ENCODE measurements at regions not wholly inside any gene's neighbourhood (a gene's known extent, or its start where the extent isn't known, plus 50 kb on each side); places are given as distances from the start of the nearest gene placed in this dataset.
"Not testable (repeated sequence)": the region's sequence is repeated elsewhere in the genome, so short reads cannot be mapped to it uniquely, and the experiment has no call there.

DNA sequence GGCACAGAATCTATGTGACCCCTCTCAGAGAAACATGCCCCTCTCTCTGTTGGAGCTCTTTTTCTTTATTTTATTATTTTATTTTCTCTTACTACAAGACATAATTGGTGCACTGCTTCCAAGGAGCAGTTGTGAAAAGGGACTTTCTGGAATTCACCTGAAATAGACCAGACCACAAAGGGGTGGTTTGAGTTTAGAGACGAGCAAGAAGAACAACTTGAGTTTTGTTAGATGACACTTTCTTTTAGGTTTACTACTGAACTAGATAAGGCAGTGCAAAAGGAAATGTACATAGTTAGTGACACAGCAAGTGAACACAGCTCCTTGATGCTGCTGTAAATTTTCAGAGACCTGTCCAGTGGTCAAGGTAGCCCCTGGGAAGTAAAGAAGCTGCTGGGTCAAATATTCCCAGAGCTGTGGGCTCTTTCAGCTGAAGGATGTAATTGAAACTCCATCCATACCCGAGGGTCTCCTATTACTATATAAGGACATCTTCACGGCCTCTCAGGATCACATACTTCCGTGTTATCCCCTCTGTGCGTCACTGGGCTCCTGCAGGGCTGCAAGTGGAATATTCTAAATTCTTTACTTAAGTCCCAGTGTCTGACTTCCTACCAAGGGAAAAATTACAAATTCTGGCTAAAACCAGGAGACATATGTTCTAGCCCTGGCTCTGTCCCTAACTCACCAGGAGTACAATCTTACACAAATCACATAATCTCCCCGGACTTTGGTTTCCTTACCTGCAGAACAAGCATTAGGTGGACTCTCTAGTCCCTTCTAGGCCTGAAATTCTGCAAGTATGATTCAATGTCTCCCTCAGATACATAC lies 69.1 kb upstream of the ADTRP start:
- no peak for DNase-seq

DNA sequence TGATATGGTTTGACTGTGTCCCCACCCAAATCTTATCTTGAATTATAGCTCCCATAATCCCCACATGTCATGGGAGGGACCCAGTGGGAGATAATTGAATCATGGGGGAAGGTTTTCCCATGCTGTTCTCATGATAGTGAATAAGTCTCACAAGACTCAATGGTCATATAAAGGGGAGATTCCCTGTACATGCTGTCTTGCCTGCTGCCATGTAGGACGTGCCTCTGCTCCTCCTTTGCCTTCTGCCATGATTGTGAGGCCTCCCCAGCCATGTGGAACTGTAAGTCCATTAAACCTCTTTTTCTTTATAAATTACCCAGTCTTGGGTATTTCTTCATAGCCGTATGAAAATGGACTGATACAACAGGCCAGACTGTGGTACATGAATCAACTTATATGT lies 68.5 kb upstream of the ADTRP start:
- DNase-seq: not testable (repeated sequence)

DNA sequence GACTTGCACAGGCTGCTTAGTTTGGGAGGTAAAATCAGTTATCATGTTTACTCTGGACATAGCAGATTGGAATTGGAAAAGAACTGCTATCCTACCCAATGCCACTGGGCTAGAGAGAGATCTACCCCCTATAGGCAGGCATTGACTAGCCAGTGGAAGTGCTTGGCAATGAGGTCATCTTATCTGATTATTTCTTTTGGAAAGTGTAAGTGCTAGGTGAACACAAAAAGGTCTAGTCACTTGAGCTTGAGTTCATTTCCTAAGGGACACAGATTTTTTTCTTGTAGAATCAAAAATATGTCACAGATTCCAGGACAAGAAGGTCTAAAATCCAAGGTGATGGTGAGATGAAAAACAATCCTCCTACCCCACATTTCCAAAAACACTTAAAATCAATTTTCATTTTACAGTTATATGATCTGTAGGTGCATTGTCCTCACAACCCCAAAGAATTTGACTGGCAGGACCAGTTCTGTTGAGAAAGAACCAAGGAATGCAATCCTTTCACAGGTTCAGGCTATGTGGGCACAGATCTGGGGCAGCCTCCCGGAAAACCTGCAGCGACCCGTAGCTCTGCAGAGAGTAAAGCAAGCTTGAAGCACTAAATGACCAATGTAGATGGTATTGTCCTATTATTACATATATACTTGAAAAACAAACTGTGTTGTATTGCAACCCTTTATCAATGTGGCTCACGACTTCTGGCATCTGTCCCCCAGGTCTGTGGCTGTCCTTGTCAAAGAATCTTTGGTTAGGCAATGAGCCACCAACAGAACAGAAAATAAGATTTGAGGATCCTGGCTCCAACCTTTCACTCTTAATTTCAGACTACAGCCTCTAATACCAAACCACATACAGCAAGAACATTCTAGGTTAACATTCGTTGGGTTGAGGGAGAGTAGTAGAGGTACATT lies 67.3 kb upstream of the ADTRP start:
- no peak for DNase-seq

DNA sequence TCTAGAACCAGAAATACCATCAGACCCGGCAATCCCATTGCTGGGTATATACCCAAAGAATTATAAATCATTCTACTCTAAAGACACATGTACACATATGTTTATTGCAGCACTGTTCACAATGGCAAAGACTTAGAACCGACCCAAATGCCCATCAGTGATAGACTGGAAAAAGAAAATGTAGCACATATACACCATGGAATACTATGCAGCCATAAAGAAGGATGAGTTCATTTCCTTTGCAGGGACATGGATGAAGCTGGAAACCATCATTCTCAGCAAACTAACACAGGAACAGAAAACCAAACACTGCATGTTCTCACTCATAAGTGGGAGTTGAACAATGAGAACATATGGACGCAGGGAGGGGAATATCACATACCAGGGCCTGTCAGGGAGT lies 64.2 kb upstream of the ADTRP start:
- DNase-seq: not testable (repeated sequence)

DNA sequence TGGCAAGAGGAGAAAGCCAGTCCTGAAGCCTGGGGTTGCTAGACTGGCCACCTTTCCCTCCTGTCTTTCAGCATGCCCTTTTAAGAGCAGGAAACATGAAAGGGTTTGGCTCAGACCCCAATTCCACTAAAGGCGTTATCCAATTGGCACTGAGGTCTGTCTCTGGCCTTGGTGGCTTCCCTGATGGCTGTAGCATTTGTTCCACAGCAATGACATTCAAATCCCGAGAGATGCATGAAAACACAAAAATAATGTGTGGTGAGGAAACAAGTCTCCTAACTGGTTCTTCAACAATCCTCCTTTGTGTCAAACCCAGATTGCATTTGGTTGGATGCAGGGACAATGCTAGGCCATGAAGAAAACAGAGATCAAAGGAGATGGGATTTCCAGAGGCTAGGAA lies 56.5 kb upstream of the ADTRP start:
- DNase-seq: no peak

DNA sequence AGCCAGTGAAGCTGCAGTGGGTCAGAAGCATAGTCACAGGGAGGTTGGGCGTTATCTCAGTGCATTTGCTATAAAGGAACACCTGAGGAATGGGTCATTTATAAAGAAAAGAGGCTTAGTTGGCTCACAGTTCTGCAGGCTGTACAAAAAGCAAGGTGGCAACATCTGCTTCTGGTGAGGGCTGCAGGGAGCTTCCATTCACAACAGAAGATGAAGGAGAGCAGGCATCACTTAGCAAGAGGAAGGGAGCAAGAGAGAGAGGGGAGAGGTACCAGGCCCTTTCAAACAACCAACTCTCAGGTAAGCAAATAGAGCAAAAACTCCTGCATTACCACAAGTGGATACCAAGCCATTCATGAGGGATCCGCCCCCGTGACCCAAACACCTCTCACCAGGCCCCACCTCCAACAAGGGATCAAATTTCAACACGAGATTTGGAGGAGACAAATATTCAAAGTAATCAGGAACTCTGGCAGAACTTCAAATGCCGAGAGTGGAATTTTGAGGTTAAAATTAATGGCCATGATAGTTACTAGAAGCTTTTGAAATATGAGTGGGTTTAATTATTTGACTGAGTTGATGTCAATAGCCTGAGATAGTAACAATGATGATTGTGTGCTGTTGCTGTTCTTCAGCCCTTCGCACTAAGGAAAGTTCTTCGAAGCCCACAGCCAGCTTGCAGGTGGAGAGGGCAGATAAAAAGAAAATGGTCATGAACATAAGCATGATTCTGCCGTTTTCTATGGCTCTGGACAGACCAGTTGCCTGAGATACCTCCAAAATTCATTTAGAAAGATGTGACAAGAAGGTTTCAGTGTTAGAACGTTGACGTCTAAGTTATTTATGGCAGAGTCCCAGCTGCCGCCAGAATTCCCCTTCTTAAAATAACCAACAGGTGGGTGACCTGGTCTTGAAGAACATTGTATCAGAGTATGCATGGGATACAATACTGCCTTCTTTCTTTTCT lies 55.3 kb upstream of the ADTRP start:
- no peak for DNase-seq

DNA sequence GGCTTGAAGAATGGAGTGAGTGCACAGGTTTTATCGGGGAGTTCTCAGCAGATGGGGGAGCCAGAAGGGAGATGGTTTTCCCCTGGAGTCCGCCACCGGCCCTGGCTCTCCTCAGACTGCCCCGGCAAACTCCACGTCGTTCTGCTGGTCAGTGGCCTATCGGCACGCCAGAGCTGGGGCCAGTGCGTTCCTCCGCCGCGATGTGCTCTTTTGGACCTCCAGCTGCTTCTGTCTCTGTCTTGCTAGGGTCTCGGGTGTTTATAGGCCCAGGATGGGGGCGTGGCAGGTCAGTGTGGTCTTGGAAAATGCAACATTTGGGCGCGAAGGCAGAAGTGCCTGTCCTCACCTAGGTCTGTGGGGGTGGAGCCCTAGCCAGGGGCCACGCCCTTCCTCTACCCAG lies 53.0 kb upstream of the ADTRP start:
- DNase-seq: no peak

DNA sequence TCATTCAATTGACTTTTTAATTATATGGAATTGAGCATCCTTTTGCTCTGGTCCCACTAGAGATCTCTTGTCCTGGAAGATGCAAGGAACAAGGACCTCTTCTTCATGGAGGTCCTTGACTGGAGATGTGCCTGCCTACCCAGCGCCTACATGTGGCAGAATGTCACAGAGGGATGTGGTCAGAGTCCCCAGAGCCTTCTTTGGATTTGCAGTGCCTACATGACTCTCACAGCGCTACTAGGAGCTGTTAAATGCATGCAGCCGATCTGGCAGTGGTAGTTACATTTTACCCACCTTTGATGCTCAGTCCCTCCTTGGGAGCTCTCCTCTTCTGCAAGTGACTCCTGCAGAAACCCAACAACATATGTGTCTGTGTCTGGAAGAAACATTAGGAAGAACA lies 51.9 kb upstream of the ADTRP start:
- DNase-seq: no peak

DNA sequence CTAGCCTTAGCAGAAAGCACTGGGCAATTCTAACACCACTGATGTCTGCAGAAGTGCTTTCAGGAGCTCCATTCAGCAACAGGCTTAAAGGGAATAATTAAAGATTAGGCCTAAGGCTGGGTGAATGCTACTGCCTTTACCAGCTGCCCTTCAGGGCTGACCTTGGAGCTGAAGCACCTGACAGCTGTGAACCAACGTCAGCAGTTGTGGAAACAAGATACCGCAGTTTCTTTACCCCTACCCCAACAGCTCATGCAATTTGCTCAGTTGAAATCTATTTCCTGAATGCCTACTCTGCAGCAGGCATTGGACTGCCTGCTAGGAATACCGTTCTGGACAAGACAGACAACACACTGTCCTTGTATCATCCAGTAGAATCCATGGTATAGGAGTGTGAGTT lies 51.5 kb upstream of the ADTRP start:
- no peak for DNase-seq

DNA sequence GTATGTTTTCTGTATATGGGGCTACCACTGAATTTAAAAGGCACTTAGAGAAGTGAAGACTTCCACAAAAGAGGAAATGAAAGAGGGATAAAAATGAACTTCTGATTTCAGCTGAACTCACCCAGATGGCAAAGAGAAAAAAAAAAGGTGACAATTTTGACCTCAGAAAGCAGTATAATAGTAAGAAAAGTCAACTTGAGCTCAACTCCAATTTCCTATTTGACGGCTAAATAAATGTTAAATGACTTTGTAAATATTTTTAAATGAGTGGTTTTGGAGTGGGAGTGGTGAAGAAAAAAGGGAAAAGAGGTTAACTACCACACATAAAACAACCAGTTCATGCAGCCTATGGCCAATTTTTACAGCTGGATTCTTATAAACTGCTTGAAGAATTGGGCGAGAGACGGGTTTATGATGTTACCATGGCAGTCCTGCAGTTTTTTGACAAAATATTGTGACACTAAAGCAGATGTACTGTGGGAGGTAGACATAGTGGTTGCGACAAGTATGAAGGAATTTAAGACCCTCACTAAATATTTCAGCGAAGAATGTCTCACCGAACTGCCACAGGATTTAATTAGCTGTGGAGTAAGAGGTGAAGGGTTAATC lies 49.8 kb upstream of the ADTRP start:
- DNase-seq: peak; percentile 54

Measured in right kidney (tissue), 1 donor.